C4-2B (cell line): ENCODE measurements at regions not wholly inside any gene's neighbourhood (a gene's known extent, or its start where the extent isn't known, plus 50 kb on each side); places are given as distances from the start of the nearest gene placed in this dataset.
"Not testable (repeated sequence)": the region's sequence is repeated elsewhere in the genome, so short reads cannot be mapped to it uniquely, and the experiment has no call there.

Experiments
- H3K27ac ChIP-seq: fragments of 450-650 bp; 2 replicates; pipeline ENCODE4 v1.5.1; 2017
- ZFX ChIP-seq: fragments of 450-650 bp; IDR thresholded peaks from 2 replicates; pipeline ENCODE4 v1.6.1; 2017
- TF ChIP-seq, protein P1 (sequence below): fragments of 450-650 bp; conservative IDR thresholded peaks from 2 replicates; pipeline ENCODE4 v1.5.1; 2017; ENCODE audit warnings: mild to moderate bottlenecking

DNA sequence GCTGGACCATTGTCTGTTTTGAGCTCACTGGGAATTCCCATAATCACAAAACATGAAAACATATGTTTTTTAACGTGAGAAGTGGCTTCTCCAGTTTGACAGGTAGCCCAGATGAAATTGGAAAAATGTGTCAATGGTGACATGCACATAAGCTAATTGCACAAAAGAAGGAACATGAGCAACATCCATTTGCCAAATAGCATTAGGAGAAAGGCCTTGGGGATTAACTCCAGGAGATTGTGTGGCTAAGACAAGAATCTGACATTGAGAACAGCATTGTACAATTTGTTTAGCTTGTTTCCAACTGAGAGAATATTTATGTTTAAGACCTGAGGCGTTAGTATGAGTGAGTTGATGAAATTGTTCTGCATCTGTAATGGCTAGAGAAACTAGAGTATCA lies 147.0 kb upstream of the API5 start:
- TF ChIP-seq ZFX = no peak
- TF ChIP-seq, protein P1, sequence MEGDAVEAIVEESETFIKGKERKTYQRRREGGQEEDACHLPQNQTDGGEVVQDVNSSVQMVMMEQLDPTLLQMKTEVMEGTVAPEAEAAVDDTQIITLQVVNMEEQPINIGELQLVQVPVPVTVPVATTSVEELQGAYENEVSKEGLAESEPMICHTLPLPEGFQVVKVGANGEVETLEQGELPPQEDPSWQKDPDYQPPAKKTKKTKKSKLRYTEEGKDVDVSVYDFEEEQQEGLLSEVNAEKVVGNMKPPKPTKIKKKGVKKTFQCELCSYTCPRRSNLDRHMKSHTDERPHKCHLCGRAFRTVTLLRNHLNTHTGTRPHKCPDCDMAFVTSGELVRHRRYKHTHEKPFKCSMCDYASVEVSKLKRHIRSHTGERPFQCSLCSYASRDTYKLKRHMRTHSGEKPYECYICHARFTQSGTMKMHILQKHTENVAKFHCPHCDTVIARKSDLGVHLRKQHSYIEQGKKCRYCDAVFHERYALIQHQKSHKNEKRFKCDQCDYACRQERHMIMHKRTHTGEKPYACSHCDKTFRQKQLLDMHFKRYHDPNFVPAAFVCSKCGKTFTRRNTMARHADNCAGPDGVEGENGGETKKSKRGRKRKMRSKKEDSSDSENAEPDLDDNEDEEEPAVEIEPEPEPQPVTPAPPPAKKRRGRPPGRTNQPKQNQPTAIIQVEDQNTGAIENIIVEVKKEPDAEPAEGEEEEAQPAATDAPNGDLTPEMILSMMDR = no peak
- H3K27ac ChIP-seq = no peak overlapping the region

DNA sequence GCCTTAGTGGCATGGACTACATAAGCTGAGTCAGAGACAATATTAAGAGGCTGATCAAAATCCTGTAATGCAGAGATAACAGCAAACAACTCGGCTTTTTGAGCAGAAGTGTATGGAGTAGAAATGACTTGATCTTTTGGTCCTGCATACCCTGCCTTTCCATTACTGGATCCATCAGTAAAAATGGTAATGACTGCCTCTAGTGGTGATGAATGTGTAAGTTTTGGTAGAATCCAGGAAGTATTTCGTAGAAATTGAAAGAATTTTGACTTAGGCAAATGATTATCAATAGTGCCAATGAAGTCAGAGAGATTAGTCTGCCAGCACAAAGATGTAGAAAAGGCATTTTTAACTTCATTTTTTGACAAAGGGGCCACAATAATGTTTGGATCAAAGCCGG lies 146.4 kb upstream of the API5 start:
- H3K27ac ChIP-seq = not testable (repeated sequence)
- TF ChIP-seq, protein P1 = peak; percentile 52

DNA sequence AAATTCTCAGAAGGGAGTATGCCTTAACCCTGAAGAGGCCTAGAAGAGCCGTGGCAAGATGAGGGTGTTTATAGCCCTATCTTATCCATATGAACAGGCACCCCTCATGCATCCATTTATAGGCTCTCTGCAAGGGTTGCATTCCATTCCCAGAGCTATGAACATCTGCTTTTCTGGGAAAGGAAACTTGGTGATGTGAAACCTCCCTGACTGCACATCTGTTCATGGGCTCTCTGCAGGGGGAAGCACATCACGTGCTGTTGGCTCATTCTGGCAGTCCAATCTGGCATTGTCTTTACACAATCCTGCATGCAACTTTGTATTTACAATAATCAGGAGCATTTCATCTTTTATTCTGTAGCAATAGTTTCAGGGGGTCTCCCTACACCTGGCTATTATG lies 143.6 kb upstream of the API5 start:
- H3K27ac ChIP-seq = not testable (repeated sequence)

DNA sequence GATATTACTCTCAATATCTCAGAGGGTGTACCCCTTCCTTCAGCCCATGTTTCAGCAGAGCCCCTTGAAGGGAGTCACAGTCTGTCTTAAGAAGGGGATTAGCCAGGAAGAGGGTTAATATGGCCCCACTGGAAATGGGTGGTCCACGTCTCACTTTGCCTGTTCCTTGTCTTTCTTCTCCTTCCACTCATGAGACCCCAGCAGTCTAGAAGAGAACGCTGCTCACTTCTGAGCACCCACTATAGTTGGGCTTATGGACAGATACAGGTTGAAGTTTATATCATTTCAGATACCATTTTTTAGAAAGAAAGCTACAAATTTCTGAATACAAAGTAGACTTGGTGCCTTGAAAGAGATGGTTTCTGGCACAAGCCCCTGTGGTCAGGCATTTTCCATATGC lies 139.3 kb upstream of the API5 start:
- TF ChIP-seq ZFX = no peak
- TF ChIP-seq, protein P1 = peak; percentile 17; the same call in 1 of the 2 replicates
- no peak overlapping the region for H3K27ac ChIP-seq

DNA sequence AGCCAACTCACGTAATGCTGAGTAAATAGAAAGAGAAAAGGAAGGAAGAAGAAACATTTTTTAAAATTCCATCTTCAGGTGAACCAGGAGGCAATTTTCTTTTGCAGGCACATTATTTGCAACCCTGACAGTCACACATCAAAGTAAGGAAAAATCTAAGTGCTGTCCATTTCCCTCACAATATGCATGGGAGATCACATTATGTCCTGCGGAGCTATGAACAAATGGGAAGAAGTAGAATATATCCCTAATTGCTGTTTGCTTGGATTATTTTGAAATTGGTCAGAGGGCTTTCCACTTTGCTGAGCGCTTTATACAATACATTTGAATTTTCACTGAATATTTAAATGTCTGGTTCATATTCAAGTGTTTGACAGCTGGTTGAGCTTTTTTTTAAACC lies 133.8 kb upstream of the API5 start:
- TF ChIP-seq ZFX = no peak
- TF ChIP-seq, protein P1 = no peak
- H3K27ac ChIP-seq = no peak overlapping the region

DNA sequence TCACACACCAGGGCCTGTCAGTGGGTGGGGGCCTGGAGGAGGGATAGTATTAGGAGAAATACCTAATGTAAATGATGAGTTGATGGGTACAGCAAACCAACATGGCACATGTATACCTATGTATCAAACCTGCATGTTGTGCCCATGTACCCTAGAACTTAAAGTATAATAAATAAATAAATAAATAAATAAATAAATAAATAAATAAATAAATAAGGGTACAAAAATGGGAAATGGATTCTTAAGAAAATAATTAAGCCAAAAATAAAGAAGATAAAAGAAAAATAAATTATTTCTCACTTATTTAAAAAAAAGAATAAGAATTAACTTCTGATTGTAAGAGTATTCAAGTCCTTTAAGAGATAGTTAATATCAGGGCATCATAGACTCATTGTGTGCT lies 117.3 kb upstream of the API5 start:
- not testable (repeated sequence) for H3K27ac ChIP-seq

DNA sequence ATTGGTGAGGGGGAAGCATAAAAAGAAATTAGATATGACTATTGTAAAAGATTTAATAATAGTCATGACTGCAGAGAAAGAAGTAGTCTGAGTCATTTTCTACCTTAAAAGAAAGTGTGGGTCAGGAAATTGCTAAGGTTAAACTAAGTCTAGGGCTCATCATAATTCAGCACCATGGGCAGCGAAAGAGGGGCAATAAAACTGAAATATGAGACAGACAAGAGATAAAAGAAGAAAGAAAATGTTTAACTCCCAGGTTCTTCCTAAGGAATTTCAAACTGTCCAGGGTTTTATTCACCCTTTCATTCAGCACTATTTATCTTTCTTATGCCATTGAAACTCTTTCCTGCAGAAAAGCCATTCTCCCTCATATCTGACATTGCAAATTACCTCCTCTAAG lies 114.4 kb upstream of the API5 start:
- H3K27ac ChIP-seq = no peak overlapping the region
- TF ChIP-seq, protein P1 = no peak
- no peak for TF ChIP-seq ZFX

DNA sequence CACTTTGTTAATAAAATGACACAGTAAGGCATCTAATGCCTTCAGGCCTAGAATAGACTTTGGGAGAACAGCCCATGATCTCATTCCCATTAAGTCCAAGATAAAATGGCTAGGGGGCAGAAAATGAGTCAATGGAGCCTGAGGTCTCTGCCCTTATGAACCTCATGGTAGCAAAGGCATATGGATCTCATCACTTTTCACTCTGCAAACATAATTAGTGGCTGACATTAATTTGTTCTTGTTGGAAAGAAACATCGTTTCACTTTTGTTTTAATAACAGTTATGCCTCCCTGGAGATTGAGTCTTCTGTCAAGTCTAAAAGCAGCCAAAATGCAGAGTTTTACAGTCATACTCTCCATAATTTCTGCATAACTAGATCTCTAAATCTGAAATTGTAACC lies 111.8 kb upstream of the API5 start:
- TF ChIP-seq ZFX = no peak
- TF ChIP-seq, protein P1 = no peak
- H3K27ac ChIP-seq = no peak overlapping the region

DNA sequence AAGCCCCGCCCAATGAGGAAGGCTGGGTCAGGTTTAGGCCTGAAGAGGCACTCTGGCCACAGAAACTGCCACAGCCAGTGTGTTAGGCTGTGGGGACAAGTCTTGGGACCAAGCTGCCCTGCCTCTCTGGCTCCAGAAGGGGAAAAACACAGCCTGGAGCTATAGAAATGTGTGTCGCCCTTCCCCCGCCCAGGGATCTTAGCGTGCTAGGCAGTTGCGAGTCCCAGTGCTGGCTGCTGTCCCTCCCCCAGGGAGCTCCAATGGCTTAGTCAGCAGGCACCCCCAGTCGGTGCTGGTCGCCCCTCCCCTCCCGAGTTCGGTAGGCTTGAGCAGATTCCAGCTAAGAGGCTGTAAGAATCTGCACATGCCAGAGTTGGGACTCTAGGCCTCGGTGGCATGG lies 99.5 kb upstream of the API5 start:
- TF ChIP-seq, protein P1 = no peak
- TF ChIP-seq ZFX = no peak

More for the DNA sequence above, 99.5 kb upstream of the API5 start:
- H3K27ac ChIP-seq = no peak overlapping the region
